Cardiac fibroblast (primary cell): ENCODE measurements at regions not wholly inside any gene's neighbourhood (a gene's known extent, or its start where the extent isn't known, plus 50 kb on each side); places are given as distances from the start of the nearest gene placed in this dataset.

Source experiments
- DNase-seq, 2 donors: peaks; one replicate each; pipeline versions ENCODE4 v3.0.0 to v3.0.0-alpha.2; 2010; ENCODE audit warnings: low read depth in 2 of 2
- H3K4me3 ChIP-seq, 2 donors: replicated peaks in 1 of 2; 1 replicate in 1 of 2; 2 replicates in 1 of 2; pipeline ENCODE4 v1.5.1; 2011; ENCODE audit warnings: low read depth in 2 of 2, low read length in 2 of 2, mild to moderate bottlenecking in 2 of 2, moderate library complexity in 1 of 2
- CTCF ChIP-seq: IDR thresholded peaks from one replicate; pipeline ENCODE4 v1.5.1; 2011; ENCODE audit warnings: low read depth, mild to moderate bottlenecking, low read length, inconsistent platforms

- no peak overlapping the region for H3K4me3 ChIP-seq
- DNase-seq: no peak
- no peak for TF ChIP-seq CTCF
Measured at GRCh38 chr6:109224107-109224875, 129.0 kb downstream of the CEP57L1 start.

DNA sequence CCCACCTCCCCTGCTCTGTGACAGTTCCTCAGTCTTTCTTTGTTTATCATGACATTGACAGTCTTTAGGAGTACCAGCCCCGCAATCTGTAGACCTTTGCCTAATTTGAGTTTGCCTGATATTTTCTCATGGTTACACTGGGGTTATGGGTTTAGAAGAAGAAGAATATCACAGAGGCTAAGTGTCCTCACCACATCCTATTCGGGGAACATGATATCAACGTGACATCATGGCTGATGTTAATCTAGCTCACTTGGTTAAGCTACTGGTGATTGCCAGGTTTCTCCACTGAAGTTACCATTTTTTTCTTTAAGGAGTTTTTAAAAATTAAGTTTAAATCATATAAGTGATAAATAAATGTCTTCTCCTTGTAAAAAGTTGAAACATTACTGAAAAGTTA is 127.5 kb downstream of the CEP57L1 start:
- no peak for DNase-seq
- H3K4me3 ChIP-seq: no peak overlapping the region
- TF ChIP-seq CTCF: no peak

DNA sequence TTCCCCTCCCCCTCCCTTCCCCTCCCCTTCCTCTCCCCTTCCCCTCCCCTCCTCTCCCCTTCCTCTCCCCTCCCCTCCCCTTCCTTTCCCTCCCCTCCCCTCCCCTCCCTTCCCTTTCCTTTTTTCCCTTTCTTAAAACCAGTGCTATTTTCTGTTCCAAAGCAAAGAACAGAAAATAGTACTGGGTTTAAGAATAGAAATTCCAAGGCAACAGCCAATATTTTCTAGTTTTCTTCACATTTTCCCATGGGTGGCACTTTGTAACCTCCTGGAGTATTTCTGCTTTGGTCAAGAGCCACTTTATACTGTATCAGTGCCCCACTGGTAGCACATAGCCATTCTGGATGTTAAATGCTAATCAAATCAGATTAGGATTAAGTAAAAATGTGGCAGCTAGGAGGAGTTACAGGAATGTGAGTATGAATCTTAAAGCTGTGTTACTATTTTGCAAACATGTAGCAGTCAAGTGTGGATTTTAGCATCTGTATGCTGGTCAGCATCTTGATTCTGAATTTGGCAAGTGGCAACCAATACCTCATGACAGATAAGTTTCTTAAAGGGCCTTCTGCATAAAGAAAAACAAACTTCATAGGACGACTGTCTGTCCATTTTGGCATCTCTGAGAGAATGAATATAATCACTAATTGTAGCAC is 126.4 kb downstream of the CEP57L1 start:
- H3K4me3 ChIP-seq: no peak overlapping the region
- no peak for TF ChIP-seq CTCF
- no peak for DNase-seq
